ENCODE measurements at regions not wholly inside any gene's neighbourhood (a gene's known extent, or its start where the extent isn't known, plus 50 kb on each side); places are given as distances from the start of the nearest gene placed in this dataset.

- no peak for DNase-seq
These were observed 531.9 kb downstream of the IRS1 start for GRCh38 chr2:226267516-226268289.

DNA sequence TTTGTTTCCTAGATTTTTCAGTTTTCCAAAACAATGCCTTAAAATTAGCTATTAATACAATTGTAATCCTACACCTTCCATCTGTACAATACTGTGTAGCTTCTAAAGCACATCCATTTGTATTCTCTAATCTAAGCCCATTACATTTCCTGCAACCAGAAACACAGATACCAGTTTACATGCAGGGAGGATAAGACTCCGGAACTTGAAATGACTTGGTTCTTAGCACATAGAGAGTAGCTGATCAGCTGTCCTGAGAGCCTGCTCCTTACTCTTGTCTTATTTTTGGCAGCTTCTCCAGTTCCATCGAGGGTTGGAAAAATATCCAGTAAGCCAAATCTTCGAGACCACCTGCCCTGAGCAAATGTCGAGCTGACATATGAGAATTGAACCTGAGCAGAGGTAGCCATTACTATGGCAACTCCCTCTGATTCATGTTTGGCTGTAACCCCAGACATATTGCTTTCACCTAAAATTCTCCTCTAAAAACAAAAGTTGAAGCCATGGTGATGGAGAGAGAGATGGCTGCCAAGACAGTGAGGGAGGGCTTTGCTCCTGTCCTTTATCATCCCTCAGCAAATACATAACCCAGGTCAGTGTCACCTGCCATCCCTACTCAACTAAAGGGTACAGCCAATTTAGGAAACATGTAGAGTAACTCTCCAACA is 542.8 kb downstream of the IRS1 start:
- DNase-seq: no peak

DNA sequence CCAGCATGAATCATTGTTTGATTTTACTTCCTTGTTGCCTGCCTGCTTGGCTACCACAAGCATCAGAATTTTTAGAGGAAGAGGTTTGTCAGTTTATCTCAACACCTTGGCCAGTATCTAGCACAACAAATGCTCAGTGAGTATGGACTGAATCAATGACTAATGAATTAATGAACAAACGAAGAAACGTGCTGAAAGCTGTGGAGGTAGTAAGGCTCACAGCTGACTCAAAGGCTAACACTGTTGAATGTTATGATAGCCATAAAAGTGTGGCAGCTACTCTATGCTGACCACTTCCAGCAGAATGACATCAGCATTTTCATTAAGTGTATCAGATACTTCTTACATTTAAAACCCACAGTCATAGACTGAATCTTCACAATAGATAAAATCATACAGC is 543.4 kb downstream of the IRS1 start:
- no peak for DNase-seq

DNA sequence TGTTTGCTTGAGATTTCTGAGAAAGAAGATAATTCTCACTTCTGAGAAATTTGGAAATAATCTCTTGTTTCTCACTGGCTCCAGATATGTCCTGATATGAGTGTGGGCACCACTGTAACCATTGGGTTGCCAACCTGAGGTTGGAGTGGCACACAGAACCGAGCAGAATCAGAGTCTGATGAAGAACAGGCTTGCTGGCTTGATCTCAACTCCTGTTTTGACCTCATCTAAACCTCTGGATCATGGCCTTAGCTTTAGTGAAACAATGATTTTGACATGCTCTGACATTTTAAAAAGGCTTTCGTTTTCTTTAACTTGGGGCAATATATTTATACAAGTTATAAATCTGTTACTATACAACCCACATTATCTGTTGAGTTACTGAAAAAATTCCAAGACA is 548.0 kb downstream of the IRS1 start:
- no peak for DNase-seq

- no peak for DNase-seq
These were observed 552.0 kb downstream of the IRS1 start for GRCh38 chr2:226247289-226248275.

GRCh38 chr2:226234187-226234586 is 565.4 kb downstream of the IRS1 start:
- no peak for DNase-seq

GRCh38 chr2:226233388-226233787 is 566.2 kb downstream of the IRS1 start:
- no peak for DNase-seq

GRCh38 chr2:226228080-226228479 is 571.5 kb downstream of the IRS1 start:
- DNase-seq: no peak

- no peak for DNase-seq
These were observed 572.3 kb downstream of the IRS1 start for GRCh38 chr2:226227341-226227740.

DNA sequence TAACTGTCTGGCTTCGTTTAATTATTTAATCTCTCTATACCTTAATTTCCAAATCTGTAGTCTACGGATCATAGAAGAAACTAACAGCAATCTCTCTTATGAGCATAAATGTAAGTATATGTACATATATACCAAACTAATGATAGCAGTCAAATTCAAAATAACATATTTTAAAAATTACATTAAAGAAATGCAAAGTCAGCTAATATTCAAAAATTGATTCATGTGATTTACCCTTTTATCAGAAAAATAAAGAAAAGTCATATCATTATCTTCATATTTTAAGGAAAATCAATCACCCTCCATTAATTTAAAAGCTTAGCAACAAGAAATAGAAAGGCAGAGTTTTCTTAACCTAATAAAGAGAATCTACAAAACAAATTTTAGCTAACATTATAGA is 575.9 kb downstream of the IRS1 start:
- no peak for DNase-seq

GRCh38 chr2:226220511-226220910 is 579.1 kb downstream of the IRS1 start:
- DNase-seq: no peak

GRCh38 chr2:226217191-226217590 is 582.4 kb downstream of the IRS1 start:
- DNase-seq: no peak

DNA sequence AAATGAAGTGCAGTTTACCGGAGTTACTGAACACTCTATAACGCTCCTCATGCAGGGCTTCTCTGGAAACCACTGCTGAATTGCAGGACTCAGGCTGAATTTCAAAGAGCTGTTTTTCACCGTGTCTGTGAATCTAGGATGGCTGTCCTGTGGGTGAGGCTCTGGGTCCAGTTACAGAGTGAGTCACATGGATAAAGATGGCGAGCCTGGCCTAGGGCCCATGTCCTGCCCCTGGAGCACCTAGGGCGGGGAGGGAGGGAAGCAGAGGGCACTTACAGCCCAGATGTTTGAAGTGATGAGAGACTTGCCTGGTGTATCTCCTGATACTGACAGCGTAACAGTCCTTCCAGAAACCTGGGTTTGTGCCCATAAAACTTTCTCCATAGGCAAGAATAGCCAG is 583.0 kb downstream of the IRS1 start:
- no peak for DNase-seq

DNA sequence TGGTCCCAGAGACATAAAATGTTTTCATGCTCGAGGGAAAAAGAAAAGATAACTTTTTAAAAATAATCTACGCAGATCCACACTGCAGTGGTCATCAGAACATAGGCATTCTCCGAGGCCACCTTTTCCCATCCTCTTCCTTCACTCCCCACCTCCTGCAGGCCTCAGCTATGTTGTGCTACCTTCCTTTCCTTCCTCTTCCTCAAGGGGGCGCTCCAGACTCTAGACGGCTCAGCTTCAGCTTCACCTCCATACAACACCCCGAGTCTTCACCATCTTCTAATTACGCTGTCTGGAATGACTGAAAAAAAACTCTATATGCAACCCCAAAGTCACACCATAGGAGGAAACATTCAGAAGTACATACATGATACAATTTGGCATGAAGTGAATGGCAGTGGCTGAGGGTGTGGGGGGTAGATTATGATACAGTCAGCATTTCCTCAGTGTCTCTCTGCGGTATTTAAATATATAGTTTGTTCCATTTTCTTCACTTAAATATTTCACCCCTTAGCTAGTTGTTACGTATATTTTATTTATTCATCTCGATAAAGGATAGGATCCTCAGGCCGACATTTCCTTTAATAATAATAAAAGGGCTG is 583.6 kb downstream of the IRS1 start:
- DNase-seq: peak in 8 of 14 donors; percentile 0 to 45 (median 16)

- DNase-seq: no peak
These were observed 585.9 kb downstream of the IRS1 start for GRCh38 chr2:226213717-226214116.

DNA sequence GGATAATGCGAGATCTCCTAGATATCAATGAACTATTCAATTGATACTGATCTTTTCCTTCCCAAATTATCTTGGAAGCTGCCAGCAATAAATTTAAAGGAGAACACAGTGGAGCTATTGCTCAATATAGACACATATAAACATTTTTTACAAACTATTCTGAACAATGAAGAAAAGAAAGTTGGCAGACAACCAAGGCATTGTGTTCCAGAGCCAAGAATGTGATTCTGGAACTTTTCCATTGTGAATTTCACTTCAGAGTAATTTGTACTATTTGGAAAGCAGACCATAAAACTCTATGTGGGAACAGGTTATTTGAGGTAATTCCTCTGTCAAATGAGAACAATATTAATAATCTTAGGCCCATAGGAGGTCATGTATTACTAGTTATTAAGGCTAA is 588.2 kb downstream of the IRS1 start:
- no peak for DNase-seq

GRCh38 chr2:226208726-226209125 is 590.9 kb downstream of the IRS1 start:
- no peak for DNase-seq

- no peak for DNase-seq
These were observed 591.9 kb downstream of the IRS1 start for GRCh38 chr2:226207671-226208070.

GRCh38 chr2:226199555-226199954 is 600.1 kb downstream of the IRS1 start:
- no peak for DNase-seq

DNA sequence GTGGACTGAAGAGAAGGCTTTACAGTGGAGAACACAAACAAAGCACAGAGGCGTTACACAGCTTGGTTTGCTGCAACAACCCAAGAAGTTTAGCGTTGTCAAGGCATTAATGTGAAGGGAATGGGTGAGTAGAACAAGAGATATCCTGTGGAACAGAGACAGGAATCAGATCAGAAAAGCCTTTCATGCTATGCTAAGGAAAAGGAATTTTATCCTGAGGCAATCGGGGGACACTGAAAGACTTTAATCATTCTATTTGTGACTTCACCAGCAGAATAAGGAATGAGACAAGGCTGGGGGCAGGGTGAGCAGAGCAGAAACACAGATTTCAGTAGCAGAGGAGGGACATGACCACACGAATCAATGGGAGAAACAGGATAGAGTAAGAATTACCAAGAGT is 600.7 kb downstream of the IRS1 start:
- DNase-seq: no peak

GRCh38 chr2:226190479-226191252 is 609.0 kb downstream of the IRS1 start:
- no peak for DNase-seq

- no peak for DNase-seq
These were observed 610.6 kb downstream of the IRS1 start for GRCh38 chr2:226189061-226189460.

Data from C1 segment of cervical spinal cord (tissue), 14 donors.